ENCODE measurements at regions not wholly inside any gene's neighbourhood (a gene's known extent, or its start where the extent isn't known, plus 50 kb on each side); places are given as distances from the start of the nearest gene placed in this dataset.
A peak's percentile ranks its signal among the peaks of the same experiment; 100 is the strongest.

DNA sequence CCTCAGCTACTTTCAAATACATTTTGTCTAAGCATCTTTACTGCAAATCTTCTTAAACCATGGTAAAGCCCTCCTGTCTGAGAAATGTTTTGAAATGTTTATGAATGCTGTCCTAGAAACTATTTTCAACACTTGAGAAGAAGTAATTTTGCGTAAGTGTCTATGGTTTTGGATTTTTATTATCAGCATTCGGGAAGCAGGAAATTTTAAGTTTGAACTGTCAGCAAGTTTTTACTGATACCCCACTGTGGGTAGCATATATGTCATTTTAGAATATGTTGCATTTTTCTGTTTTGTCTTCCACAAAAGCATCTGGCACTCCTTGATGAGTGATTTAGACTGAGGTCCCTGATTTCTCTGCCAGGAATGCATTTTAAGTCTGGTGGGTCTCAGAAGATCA, 302.4 kb upstream of the GIMD1 start:
- Mint-ChIP-seq H3K9me3 (peaks cover 7 to 18% (median 14%) of the 10 kb centered on the region in 7 donors), H3K4me1 (peaks cover 17% of the 10 kb centered on the region), H3K27ac (no peak overlapping the region), H3K27me3 (ENCODE audit: low read depth in 3 of 3) (peaks cover 0 to 4% (median 3%) of the 10 kb centered on the region in 3 donors), H3K4me3 (no peak overlapping the region), H3K36me3 (no peaks in the 10 kb centered on the region)
- intact Hi-C loops (cut with micrococcal nuclease) = no loop called here
- Histone ChIP-seq H3K4me1 (ENCODE audit: control insufficient read depth in 1 of 2, insufficient read depth in 2 of 2, low read length in 2 of 2) (peaks cover 4 to 8% of the 10 kb centered on the region in 2 donors), H3K4me3 (replicated peaks in 1 of 3; ENCODE audit: low read depth in 2 of 3, low read length in 3 of 3) (no peak overlapping the region), H3K79me2 (ENCODE audit: insufficient read depth, low read length) (no peaks in the 10 kb centered on the region), H3K27ac (ENCODE audit: low read depth in 1 of 2, low read length in 2 of 2) (no peak overlapping the region), H3K36me3 (replicated peaks in 1 of 2; ENCODE audit: control insufficient read depth in 1 of 2, insufficient read depth in 2 of 2, low read length in 2 of 2) (no peaks in the 10 kb centered on the region), H2AFZ (ENCODE audit: insufficient read depth, low read depth, low read length, poor library complexity, severe bottlenecking) (no peak overlapping the region), H3K4me2 (replicated peaks; ENCODE audit: extremely low read depth, low read length, poor library complexity, severe bottlenecking) (no peak overlapping the region), H4K20me1 (ENCODE audit: insufficient read depth, low read length) (no peaks in the 10 kb centered on the region), H3K9me3 (replicated peaks in 1 of 2; ENCODE audit: control insufficient read depth in 1 of 2, insufficient read depth in 1 of 2, low read length in 2 of 2) (no peaks in the 10 kb centered on the region), H3K27me3 (ENCODE audit: control insufficient read depth in 2 of 2, insufficient read depth in 2 of 2, low read length in 2 of 2) (no peaks in the 10 kb centered on the region), H3K9ac (ENCODE audit: insufficient read depth, low read length, poor library complexity, severe bottlenecking) (no peak overlapping the region)
- WGBS (ENCODE audit: insufficient coverage) = no CpG with 5 or more reads among the region's 2 CpGs
- DNase-seq = no peak
- TF ChIP-seq CTCF (IDR thresholded peaks at IDR 0.05) = no peak

DNA sequence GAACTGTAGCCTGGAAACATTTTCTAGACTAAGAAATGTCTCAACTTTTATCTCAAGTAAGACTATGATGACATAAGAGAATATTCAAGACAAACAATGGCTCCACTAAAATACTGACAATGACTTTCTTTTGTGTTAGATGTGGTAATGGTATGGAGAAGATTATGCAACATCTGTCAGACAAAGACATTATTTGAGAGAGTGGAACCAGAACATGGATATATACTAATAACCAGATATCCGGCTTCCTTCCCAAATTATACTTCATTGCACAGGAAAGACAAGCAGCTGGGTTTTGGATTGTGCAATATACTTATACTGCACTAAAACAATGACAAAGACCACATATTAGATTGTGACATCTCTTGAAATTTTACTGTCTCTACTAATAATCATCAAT, 290.8 kb upstream of the GIMD1 start:
- Mint-ChIP-seq H3K4me1 (peaks cover 11% of the 10 kb centered on the region), H3K9me3 (peaks cover 0 to 2% (median 0%) of the 10 kb centered on the region in 7 donors), H3K4me3 (no peak overlapping the region), H3K36me3 (no peaks in the 10 kb centered on the region), H3K27ac (peak overlapping the region in 6 of 7 donors; percentile 32 to 83 (median 56)), H3K27me3 (ENCODE audit: low read depth in 3 of 3) (peaks cover 0 to 2% (median 1%) of the 10 kb centered on the region in 3 donors)
- Histone ChIP-seq H3K36me3 (replicated peaks in 1 of 2; ENCODE audit: control insufficient read depth in 1 of 2, insufficient read depth in 2 of 2, low read length in 2 of 2) (no peaks in the 10 kb centered on the region), H3K79me2 (ENCODE audit: insufficient read depth, low read length) (no peaks in the 10 kb centered on the region), H3K4me3 (replicated peaks in 1 of 3; ENCODE audit: low read depth in 2 of 3, low read length in 3 of 3) (no peak overlapping the region), H3K4me2 (replicated peaks; ENCODE audit: extremely low read depth, low read length, poor library complexity, severe bottlenecking) (peak overlapping the region; percentile 21), H2AFZ (ENCODE audit: insufficient read depth, low read depth, low read length, poor library complexity, severe bottlenecking) (no peak overlapping the region), H4K20me1 (ENCODE audit: insufficient read depth, low read length) (no peaks in the 10 kb centered on the region), H3K4me1 (ENCODE audit: control insufficient read depth in 1 of 2, insufficient read depth in 2 of 2, low read length in 2 of 2) (peaks cover 3 to 17% of the 10 kb centered on the region in 2 donors), H3K9me3 (replicated peaks in 1 of 2; ENCODE audit: control insufficient read depth in 1 of 2, insufficient read depth in 1 of 2, low read length in 2 of 2) (no peaks in the 10 kb centered on the region), H3K9ac (ENCODE audit: insufficient read depth, low read length, poor library complexity, severe bottlenecking) (no peak overlapping the region), H3K27ac (ENCODE audit: low read depth in 1 of 2, low read length in 2 of 2) (peak overlapping the region in 1 of 2 donors; percentile 49), H3K27me3 (ENCODE audit: control insufficient read depth in 2 of 2, insufficient read depth in 2 of 2, low read length in 2 of 2) (no peaks in the 10 kb centered on the region)
- TF ChIP-seq CTCF (IDR thresholded peaks at IDR 0.05) = no peak
- intact Hi-C loops (cut with micrococcal nuclease) = no loop called here
- peak; percentile 54 to 73 (median 71) for DNase-seq
- no CpG with 5 or more reads among the region's 1 CpG for WGBS (ENCODE audit: insufficient coverage)
